ENCODE measurements at regions not wholly inside any gene's neighbourhood (a gene's known extent, or its start where the extent isn't known, plus 50 kb on each side); places are given as distances from the start of the nearest gene placed in this dataset.

- no peak for TF ChIP-seq ASH2L (IDR thresholded peaks at IDR 0.05; ENCODE audit: borderline replicate concordance, low read depth)
- TF ChIP-seq SRF (IDR thresholded peaks at IDR 0.05; ENCODE audit: low read depth in 2 of 2, low read length in 2 of 2): no peak
- TF ChIP-seq HSF1 (IDR thresholded peaks at IDR 0.05; ENCODE audit: low read depth, low read length): no peak
Observed at GRCh38 chrX:44431194-44431593, 87.7 kb upstream of the EFHC2 start (continued).

GRCh38 chrX:44428989-44429627 is 85.6 kb upstream of the EFHC2 start:
- no peak overlapping the region for H3K4me3 ChIP-seq
- ATAC-seq: no peak
- no peaks in the 10 kb centered on the region for H3K79me2 ChIP-seq (ENCODE audit: control insufficient read depth, insufficient read depth, low read length)
- no peak overlapping the region for H2AFZ ChIP-seq (ENCODE audit: control insufficient read depth, low read depth, low read length)
- CTCF ChIA-PET: no interaction called here
- no peaks in the 10 kb centered on the region for H3K36me3 ChIP-seq (ENCODE audit: control insufficient read depth in 2 of 2, insufficient read depth in 2 of 2, low read length in 1 of 2)
- no peak overlapping the region for H3K27ac ChIP-seq (ENCODE audit: control insufficient read depth, insufficient read depth)
- RAD21 ChIA-PET (ENCODE audit: unreplicated experiment): no interaction called here
- H3K4me1 ChIP-seq (ENCODE audit: control insufficient read depth, insufficient read depth, low read length): no peaks in the 10 kb centered on the region
- intact Hi-C loops (cut with micrococcal nuclease; ENCODE audit: unreplicated experiment) (no loop called here), in situ Hi-C loops (cut with MboI) (no loop called here)
- no peak for TF ChIP-seq CBX5 (IDR thresholded peaks at IDR 0.05; ENCODE audit: low read depth)
- H3K27me3 ChIP-seq (replicated peaks in 1 of 2; ENCODE audit: control insufficient read depth in 2 of 2, insufficient read depth in 2 of 2, low read length in 1 of 2): no peaks in the 10 kb centered on the region
- no peaks in the 10 kb centered on the region for H3K9me3 ChIP-seq (replicated peaks; ENCODE audit: control insufficient read depth, insufficient read depth, low read length)
- no peak overlapping the region for H3K9ac ChIP-seq (ENCODE audit: control insufficient read depth, insufficient read depth, low read length)
- DNase-seq (ENCODE audit: low read depth, low spot score): no peak
- POLR2A ChIA-PET: no interaction called here
- H4K20me1 ChIP-seq (ENCODE audit: control insufficient read depth, insufficient read depth): no peaks in the 10 kb centered on the region
- no peak for FAIRE-seq
- WGBS (ENCODE audit: insufficient coverage, insufficient replicate concordance, low lambda C conversion rate, missing lambda C conversion rate): 11% methylated on average over 4 of the region's 4 CpGs
- no TSS peak for BruUV-seq (replicated peaks)
- SMC1A ChIA-PET (ENCODE audit: uncharacterized antibody, unreplicated experiment): no interaction called here
- H3K4me2 ChIP-seq (ENCODE audit: control insufficient read depth, insufficient read depth): no peak overlapping the region

- no peak for FAIRE-seq
- no TSS peak for BruUV-seq (replicated peaks)
- no peak overlapping the region for H2AFZ ChIP-seq (ENCODE audit: control insufficient read depth, low read depth, low read length)
- no peak overlapping the region for H3K27ac ChIP-seq (ENCODE audit: control insufficient read depth, insufficient read depth)
- no peak overlapping the region for H3K4me3 ChIP-seq
- CTCF ChIA-PET: no interaction called here
- H3K4me2 ChIP-seq (ENCODE audit: control insufficient read depth, insufficient read depth): no peak overlapping the region
- H3K36me3 ChIP-seq (ENCODE audit: control insufficient read depth in 2 of 2, insufficient read depth in 2 of 2, low read length in 1 of 2): no peaks in the 10 kb centered on the region
- H4K20me1 ChIP-seq (ENCODE audit: control insufficient read depth, insufficient read depth): no peaks in the 10 kb centered on the region
- no peaks in the 10 kb centered on the region for H3K9me3 ChIP-seq (replicated peaks; ENCODE audit: control insufficient read depth, insufficient read depth, low read length)
- no peak for TF ChIP-seq MEF2A (IDR thresholded peaks at IDR 0.05; ENCODE audit: insufficient read depth, low read depth, low read length)
- TF ChIP-seq MTA3 (IDR thresholded peaks at IDR 0.05; ENCODE audit: borderline replicate concordance, low read length): no peak
- no peak for TF ChIP-seq BCLAF1 (IDR thresholded peaks at IDR 0.05)
- no peak for TF ChIP-seq POU2F2 (IDR thresholded peaks at IDR 0.05; ENCODE audit: borderline replicate concordance, low read depth, low read length)
- TF ChIP-seq BCL11A (IDR thresholded peaks at IDR 0.05; ENCODE audit: low read depth, low read length): no peak
- no peak for TF ChIP-seq PAX8 (IDR thresholded peaks at IDR 0.05)
- TF ChIP-seq SUZ12 (IDR thresholded peaks at IDR 0.05; ENCODE audit: unreplicated experiment): no peak
- no peak for TF ChIP-seq NBN (IDR thresholded peaks at IDR 0.05)
- no peak for TF ChIP-seq KAT2A (conservative IDR thresholded peaks at IDR 0.05; ENCODE audit: control insufficient read depth, low read depth, low read length)
- in situ Hi-C loops (cut with MboI): no loop called here
- POLR2A ChIA-PET: no interaction called here
- H3K79me2 ChIP-seq (ENCODE audit: control insufficient read depth, insufficient read depth, low read length): no peaks in the 10 kb centered on the region
- no peak overlapping the region for H3K9ac ChIP-seq (ENCODE audit: control insufficient read depth, insufficient read depth, low read length)
- no peaks in the 10 kb centered on the region for H3K27me3 ChIP-seq (replicated peaks in 1 of 2; ENCODE audit: control insufficient read depth in 2 of 2, insufficient read depth in 2 of 2, low read length in 1 of 2)
- 0% methylated on average over 1 of the region's 1 CpG for WGBS (ENCODE audit: insufficient coverage, insufficient replicate concordance, low lambda C conversion rate, missing lambda C conversion rate)
- RAD21 ChIA-PET (ENCODE audit: unreplicated experiment): no interaction called here
- no peak for DNase-seq (ENCODE audit: low read depth, low spot score)
- SMC1A ChIA-PET (ENCODE audit: uncharacterized antibody, unreplicated experiment): no interaction called here
- ATAC-seq: no peak
- intact Hi-C loops (cut with micrococcal nuclease; ENCODE audit: unreplicated experiment): no loop called here
- no peaks in the 10 kb centered on the region for H3K4me1 ChIP-seq (ENCODE audit: control insufficient read depth, insufficient read depth, low read length)
Observed at GRCh38 chrX:44422631-44423030, 79.2 kb upstream of the EFHC2 start.
